Astrocyte of the cerebellum (primary cell): ENCODE measurements at regions not wholly inside any gene's neighbourhood (a gene's known extent, or its start where the extent isn't known, plus 50 kb on each side); places are given as distances from the start of the nearest gene placed in this dataset.

Experiments used
- DNase-seq: peaks from one replicate; pipeline ENCODE4 v3.0.0-alpha.2; 2011; ENCODE audit warnings: low read depth
- H3K4me3 ChIP-seq: 2 replicates; pipeline ENCODE4 v1.5.1; 2011; ENCODE audit warnings: mild to moderate bottlenecking, low read depth, low read length, moderate library complexity
- in situ Hi-C: cut with HindIII; loops from 2 replicates; pipeline ENCODE4 v1.10.0; 2017; ENCODE audit warnings: low sequenced_read_pairs
- TF ChIP-seq, protein P1 (sequence below): IDR thresholded peaks from 2 replicates; pipeline ENCODE4 v1.5.1; 2012; ENCODE audit warnings: low read length, low read depth, moderate library complexity, mild to moderate bottlenecking; ENCODE audit errors: missing control alignments

DNA sequence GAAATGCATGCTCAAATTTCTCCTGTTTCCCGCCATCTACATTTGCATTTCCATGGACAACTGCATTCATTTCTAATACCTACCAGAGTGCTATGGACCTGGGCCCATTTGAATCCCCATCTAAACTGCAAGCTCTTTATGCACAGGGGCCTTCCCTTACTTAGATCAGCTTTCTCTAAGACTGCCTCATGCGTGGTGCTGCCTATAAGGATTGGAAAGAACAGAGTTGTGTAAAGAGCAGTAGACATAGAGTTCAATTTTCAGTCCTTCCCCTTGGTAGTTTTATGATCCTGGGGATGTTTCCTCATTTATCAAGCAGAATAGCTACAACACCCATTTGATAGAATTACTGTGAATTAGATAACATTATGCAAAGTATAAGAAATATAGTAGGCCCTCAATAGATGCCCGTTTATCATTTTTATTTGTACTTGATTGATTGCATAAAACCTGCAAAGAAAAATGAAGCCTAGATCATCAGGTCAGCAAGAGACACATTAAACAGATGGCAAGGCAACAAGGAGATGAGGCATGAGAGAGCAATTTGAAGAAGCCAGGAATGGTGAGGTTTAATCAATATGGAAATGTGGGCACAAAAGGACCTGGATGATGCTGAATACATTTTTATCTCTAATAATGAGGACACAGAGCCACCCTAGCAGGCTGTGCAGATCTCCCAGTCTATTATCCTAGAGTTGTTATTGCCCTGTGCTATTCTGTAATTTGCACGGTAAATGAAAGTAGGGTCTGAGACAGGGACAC, 359.7 kb downstream of the FAM181B start:
- DNase-seq, result no peak
- TF ChIP-seq, protein P1, sequence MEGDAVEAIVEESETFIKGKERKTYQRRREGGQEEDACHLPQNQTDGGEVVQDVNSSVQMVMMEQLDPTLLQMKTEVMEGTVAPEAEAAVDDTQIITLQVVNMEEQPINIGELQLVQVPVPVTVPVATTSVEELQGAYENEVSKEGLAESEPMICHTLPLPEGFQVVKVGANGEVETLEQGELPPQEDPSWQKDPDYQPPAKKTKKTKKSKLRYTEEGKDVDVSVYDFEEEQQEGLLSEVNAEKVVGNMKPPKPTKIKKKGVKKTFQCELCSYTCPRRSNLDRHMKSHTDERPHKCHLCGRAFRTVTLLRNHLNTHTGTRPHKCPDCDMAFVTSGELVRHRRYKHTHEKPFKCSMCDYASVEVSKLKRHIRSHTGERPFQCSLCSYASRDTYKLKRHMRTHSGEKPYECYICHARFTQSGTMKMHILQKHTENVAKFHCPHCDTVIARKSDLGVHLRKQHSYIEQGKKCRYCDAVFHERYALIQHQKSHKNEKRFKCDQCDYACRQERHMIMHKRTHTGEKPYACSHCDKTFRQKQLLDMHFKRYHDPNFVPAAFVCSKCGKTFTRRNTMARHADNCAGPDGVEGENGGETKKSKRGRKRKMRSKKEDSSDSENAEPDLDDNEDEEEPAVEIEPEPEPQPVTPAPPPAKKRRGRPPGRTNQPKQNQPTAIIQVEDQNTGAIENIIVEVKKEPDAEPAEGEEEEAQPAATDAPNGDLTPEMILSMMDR, result no peak
- in situ Hi-C loops, result no loop called here

DNA sequence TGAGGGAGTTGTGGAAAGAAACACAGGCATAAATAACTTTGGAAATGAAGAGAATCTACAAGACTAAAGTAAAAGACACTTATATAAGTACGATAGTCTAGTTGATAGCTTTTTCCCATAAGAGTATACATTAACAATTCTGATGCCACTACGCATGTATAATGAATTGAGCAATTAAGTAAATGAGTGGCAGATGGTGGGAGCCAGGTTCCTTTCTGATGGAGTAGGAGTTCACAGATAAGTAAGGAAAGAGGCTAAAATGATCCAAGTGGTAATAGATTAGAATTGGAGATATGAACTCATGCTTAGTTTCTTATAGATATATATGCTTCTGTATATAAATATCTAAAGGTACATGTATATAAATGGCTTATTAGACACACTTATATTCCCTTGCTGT, 368.3 kb downstream of the FAM181B start:
- TF ChIP-seq, protein P1, result no peak
- in situ Hi-C loops, result no loop called here
- no peak overlapping the region for H3K4me3 ChIP-seq
- DNase-seq, result no peak

More for the DNA sequence above, 359.7 kb downstream of the FAM181B start:
- no peak overlapping the region for H3K4me3 ChIP-seq

DNA sequence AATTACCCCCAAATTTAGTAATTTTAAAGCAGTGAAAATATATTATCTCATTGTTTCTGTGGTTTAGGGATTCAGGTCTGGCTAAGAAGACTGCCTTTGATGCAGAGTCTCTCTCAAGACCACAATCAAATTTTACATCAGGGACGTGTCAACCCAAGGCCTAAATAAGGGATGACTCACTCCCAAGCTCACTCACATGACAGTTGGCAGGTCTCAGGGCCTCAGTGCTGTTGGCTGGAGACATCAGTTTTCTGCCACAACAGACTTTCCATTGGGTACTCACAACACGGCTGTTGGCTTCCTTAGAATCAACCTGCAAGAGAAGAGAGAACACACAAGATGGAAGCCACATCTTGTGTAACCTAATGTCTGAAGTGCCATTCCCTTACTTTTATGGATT, 377.3 kb downstream of the FAM181B start:
- TF ChIP-seq, protein P1, result no peak
- DNase-seq, result no peak
- no peak overlapping the region for H3K4me3 ChIP-seq
- in situ Hi-C loops, result no loop called here

DNA sequence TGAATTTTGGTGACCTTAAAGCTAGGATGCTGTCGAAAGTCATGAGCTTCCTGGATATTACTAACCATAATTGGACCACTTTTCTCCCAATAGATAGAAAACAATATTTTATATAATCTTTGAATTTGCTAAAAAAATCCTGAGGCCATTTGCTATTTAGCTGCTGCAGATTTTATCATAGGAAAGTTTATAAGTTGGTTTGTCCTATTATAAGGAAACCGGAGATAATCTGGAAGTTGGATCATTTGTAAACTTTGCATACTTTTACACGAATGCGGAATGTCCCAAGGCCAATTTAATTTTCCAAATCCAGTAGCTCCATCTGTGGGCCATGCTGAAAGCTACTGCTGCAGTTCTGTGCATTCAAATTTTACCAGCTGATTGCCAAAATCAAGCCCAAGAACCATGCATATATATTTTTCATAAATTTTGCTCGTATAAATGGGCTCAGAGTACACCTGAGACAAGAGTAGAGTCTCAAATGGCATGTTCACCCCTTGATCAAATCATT, 378.3 kb downstream of the FAM181B start:
- TF ChIP-seq, protein P1, result no peak
- H3K4me3 ChIP-seq, result no peak overlapping the region
- no peak for DNase-seq
- in situ Hi-C loops, result no loop called here

DNA sequence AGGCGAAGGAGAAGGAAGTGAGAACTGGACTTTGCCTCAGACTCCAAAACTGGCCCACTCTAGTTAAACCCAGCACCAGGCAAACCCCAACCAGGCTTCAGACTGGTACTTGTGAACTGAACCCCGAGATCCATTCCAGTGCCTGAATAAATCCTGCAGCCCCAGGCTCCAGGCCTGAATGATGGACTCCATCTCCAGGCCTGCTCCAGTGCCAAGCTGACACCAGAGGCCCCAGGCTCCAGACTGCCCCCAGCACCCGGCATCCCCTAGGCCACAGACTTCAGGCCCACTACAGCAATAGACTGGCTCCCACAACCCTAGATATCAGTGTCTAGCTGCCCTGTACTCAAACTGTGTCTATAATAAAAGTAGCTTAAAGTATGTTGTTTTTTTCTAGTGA, 406.8 kb downstream of the FAM181B start:
- TF ChIP-seq, protein P1, result no peak
- DNase-seq, result no peak
- H3K4me3 ChIP-seq, result no peak overlapping the region
- in situ Hi-C loops, result no loop called here

DNA sequence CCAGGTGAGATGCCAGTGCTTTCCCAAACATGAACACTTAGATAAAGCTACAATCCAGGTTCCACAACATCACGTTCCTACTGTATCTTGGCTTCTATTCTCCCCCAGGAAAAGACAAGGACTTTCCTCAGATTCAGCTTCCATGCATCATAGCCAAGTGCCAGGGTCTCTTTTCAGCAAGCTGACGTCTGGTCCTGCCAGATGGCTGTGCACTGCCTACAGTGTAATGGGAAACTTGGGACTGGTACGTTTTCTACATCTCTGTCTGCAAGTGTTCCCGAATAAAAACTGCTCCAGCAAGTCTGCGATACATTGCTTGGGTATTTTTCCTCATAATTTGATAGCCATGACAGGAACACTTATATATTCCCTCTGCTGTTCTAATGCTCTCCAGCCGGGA, 412.5 kb downstream of the FAM181B start:
- H3K4me3 ChIP-seq, result no peak overlapping the region
- in situ Hi-C loops, result no loop called here
- no peak for DNase-seq
- TF ChIP-seq, protein P1, result no peak
